GM18517 (cell line): ENCODE measurements at regions not wholly inside any gene's neighbourhood (a gene's known extent, or its start where the extent isn't known, plus 50 kb on each side); places are given as distances from the start of the nearest gene placed in this dataset.
A peak's percentile ranks its signal among the peaks of the same experiment; 100 is the strongest.
"Not testable (repeated sequence)": the region's sequence is repeated elsewhere in the genome, so short reads cannot be mapped to it uniquely, and the experiment has no call there.

ENCODE experiments used
- ATAC-seq: cut with Tn5 transposase; IDR thresholded peaks from one replicate; pipeline ENCODE4 v1.9.1; 2021; ENCODE audit warnings: mild to moderate bottlenecking, moderate library complexity; ENCODE audit not compliant: unreplicated experiment

- ATAC-seq, result no peak
Measured at GRCh38 chr1:58931024-58931423, 147.2 kb upstream of the JUN start.

GRCh38 chr1:58931756-58932155, 147.9 kb upstream of the JUN start:
- ATAC-seq, result no peak

GRCh38 chr1:58932859-58933598, 149.2 kb upstream of the JUN start:
- ATAC-seq, result no peak

- no peak for ATAC-seq
Measured at GRCh38 chr1:58933599-58933926, 149.7 kb upstream of the JUN start.

- no peak for ATAC-seq
Measured at GRCh38 chr1:58934706-58935105, 150.9 kb upstream of the JUN start.

- no peak for ATAC-seq
Measured at GRCh38 chr1:58936973-58937372, 153.1 kb upstream of the JUN start.

- no peak for ATAC-seq
Measured at GRCh38 chr1:58939146-58939545, 155.3 kb upstream of the JUN start.

GRCh38 chr1:58939666-58940370, 156.0 kb upstream of the JUN start:
- no peak for ATAC-seq

GRCh38 chr1:58941471-58942289, 157.8 kb upstream of the JUN start:
- peak; percentile 51 for ATAC-seq

- no peak for ATAC-seq
Measured at GRCh38 chr1:58942759-58943191, 158.9 kb upstream of the JUN start.

GRCh38 chr1:58943776-58944175, 159.9 kb upstream of the JUN start:
- no peak for ATAC-seq

GRCh38 chr1:58944439-58944838, 160.6 kb upstream of the JUN start:
- no peak for ATAC-seq

GRCh38 chr1:58946390-58946789, 162.5 kb upstream of the JUN start:
- no peak for ATAC-seq

GRCh38 chr1:58948671-58949070, 164.8 kb upstream of the JUN start:
- no peak for ATAC-seq

- no peak for ATAC-seq
Measured at GRCh38 chr1:58949551-58950220, 165.8 kb upstream of the JUN start.

- no peak for ATAC-seq
Measured at GRCh38 chr1:58950897-58951296, 167.1 kb upstream of the JUN start.

- ATAC-seq, result not testable (repeated sequence)
Measured at GRCh38 chr1:58953951-58954350, 170.1 kb upstream of the JUN start.

GRCh38 chr1:58963287-58963686, 179.4 kb upstream of the JUN start:
- not testable (repeated sequence) for ATAC-seq

- ATAC-seq, result no peak
Measured at GRCh38 chr1:58964428-58964827, 180.6 kb upstream of the JUN start.

- ATAC-seq, result no peak
Measured at GRCh38 chr1:58964880-58965279, 181.0 kb upstream of the JUN start.
